GM12865 (cell line): ENCODE measurements at regions not wholly inside any gene's neighbourhood (a gene's known extent, or its start where the extent isn't known, plus 50 kb on each side); places are given as distances from the start of the nearest gene placed in this dataset.

Experiments used
- DNase-seq: peaks from one replicate; pipeline ENCODE4 v3.0.0; 2010; ENCODE audit warnings: low read depth
- H3K4me3 ChIP-seq: 2 replicates; pipeline ENCODE4 v1.5.1; 2011; ENCODE audit warnings: mild to moderate bottlenecking, low read depth, low read length, control low read depth
- CTCF ChIP-seq: IDR thresholded peaks from 2 replicates; pipeline ENCODE4 v1.5.1; 2011; ENCODE audit warnings: low read length, control low read depth, low read depth, inconsistent platforms; ENCODE audit not compliant: insufficient read depth; ENCODE audit errors: missing control alignments

- DNase-seq = no peak
- no peak for TF ChIP-seq CTCF
- H3K4me3 ChIP-seq = no peak overlapping the region
Measured at GRCh38 chr11:98431463-98432359, 589.0 kb upstream of the CNTN5 start.

DNA sequence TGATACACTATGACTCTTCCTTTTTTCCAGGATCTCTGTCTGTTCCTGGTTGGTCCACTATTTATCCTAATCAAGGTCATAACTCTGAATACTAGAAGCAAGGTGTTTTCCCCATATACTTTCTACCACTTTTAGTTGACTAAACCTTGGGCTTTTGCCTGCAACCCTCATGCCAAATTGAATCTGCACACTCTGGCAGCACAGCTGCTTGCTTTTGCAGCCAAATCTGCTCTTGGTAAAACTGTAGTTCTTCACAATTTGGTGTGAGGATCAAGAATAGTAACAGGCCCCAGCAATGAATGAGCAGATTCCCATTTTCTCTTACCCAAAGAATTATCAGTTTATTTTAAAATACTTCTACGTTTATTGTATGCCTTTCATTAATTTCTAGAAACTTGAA lies 586.5 kb upstream of the CNTN5 start:
- no peak overlapping the region for H3K4me3 ChIP-seq
- DNase-seq = no peak
- TF ChIP-seq CTCF = no peak

GRCh38 chr11:98453378-98453777 lies 567.4 kb upstream of the CNTN5 start:
- TF ChIP-seq CTCF = no peak
- DNase-seq = no peak

DNA sequence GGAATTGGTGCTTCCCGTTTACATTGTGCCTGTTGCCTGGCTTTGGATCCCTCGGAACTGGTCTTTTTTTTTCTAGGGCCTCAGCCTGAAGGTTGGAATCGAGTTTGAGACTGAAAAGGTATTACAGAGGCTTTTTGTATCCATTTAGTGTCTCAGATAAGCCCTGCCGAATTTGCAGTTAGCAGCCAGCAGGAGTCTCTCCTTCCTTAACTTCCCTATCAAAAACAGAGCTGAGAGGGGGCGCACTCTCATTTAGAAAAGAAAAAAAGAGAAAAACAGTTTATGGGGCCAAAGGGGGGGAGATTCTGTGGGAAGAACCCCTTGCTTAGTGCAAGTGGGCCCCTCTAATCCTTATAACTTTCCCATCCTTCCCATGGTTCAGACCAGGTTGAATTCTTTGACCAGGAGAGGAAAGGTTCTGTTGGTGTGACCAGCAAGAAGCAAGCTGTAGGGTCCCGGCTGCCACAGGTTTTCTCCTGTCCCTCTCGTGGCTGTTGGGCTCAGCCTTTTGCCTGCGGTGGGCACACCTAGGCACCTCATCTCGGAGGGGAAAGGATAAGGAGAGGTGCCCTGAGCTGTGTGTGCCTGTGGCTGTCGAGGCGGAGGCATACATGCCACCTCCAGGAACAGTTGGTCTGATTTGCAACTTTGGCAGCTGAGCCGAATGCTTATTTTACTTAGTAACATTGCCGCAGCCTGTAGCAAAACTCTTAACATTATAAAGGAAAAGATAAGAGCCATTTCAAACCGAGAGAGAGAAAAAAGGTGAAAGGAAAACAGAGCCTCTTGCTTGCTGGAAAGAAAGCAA lies 565.0 kb upstream of the CNTN5 start:
- DNase-seq = no peak
- no peak for TF ChIP-seq CTCF
- no peak overlapping the region for H3K4me3 ChIP-seq

More at GRCh38 chr11:98453378-98453777, 567.4 kb upstream of the CNTN5 start:
- H3K4me3 ChIP-seq = no peak overlapping the region

GRCh38 chr11:98456308-98456680 lies 564.5 kb upstream of the CNTN5 start:
- DNase-seq = no peak
- no peak for TF ChIP-seq CTCF
- H3K4me3 ChIP-seq = no peak overlapping the region

- no peak for DNase-seq
- no peak for TF ChIP-seq CTCF
- no peak overlapping the region for H3K4me3 ChIP-seq
Measured at GRCh38 chr11:98495016-98495415, 525.7 kb upstream of the CNTN5 start.
